ENCODE measurements at regions not wholly inside any gene's neighbourhood (a gene's known extent, or its start where the extent isn't known, plus 50 kb on each side); places are given as distances from the start of the nearest gene placed in this dataset.

DNA sequence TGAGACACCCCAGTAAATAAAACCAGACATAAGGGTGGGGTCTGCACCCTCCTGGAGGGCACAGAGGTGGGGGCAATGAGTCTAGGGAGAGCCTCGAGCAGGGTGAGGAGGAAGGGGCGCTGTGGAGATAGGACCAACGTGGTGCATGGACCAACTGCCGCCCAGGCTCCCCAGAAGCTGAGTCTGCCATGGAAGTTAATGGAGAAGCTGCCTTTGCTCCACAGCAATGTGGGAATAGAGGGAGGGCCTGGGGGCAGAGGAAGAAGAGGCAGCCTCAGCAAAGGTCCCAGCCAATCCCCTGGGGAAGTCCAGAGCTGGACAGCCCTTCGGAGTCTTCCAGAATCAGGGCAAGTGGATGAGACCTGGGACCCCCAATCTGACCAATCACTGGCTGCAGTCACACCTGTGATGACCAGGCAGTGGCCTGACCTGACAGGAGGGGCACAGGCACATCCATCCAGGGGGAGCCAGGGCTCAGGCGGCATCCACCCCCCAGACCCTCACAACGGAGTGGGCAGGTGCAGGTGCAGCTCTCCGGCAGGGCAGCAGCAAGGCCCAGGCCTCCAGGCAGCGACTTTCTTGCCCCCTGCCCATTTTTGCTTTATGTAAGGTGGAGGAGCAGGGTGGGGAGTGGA, 242.2 kb upstream of the PPP2R2D start:
- Histone ChIP-seq H3K27ac (ENCODE audit: insufficient read depth in 1 of 2, low read depth in 1 of 2, low read length in 2 of 2, poor library complexity in 1 of 2, severe bottlenecking in 2 of 2) (no peak overlapping the region), H3K4me3 (ENCODE audit: control insufficient read depth in 1 of 7, extremely low read depth in 1 of 7, insufficient read depth in 4 of 7, low read depth in 2 of 7, low read length in 6 of 7) (no peak overlapping the region), H3K27me3 (replicated peaks in 2 of 5; ENCODE audit: control insufficient read depth in 4 of 5, insufficient read depth in 5 of 5, low read length in 4 of 5) (peaks cover 0 to 7% (median 0%) of the 10 kb centered on the region in 5 experiments), H3K36me3 (ENCODE audit: control insufficient read depth in 4 of 4, insufficient read depth in 4 of 4, low read length in 3 of 4) (no peaks in the 10 kb centered on the region), H3K9me3 (ENCODE audit: control extremely low read depth in 1 of 5, control insufficient read depth in 4 of 5, insufficient read depth in 2 of 5, low read depth in 1 of 5, low read length in 4 of 5) (peaks cover 0 to 4% (median 0%) of the 10 kb centered on the region in 5 experiments), H3K4me1 (ENCODE audit: control extremely low read depth in 1 of 4, control insufficient read depth in 4 of 4, insufficient read depth in 4 of 4, low read length in 3 of 4) (peaks cover 0 to 5% (median 0%) of the 10 kb centered on the region in 4 experiments)
- WGBS (ENCODE audit: insufficient coverage) = 96% methylated on average over 5 of the region's 9 CpGs
- ChIA-PET POLR2A (no interaction called here), CTCF (no interaction called here)
- no peak for DNase-seq

DNA sequence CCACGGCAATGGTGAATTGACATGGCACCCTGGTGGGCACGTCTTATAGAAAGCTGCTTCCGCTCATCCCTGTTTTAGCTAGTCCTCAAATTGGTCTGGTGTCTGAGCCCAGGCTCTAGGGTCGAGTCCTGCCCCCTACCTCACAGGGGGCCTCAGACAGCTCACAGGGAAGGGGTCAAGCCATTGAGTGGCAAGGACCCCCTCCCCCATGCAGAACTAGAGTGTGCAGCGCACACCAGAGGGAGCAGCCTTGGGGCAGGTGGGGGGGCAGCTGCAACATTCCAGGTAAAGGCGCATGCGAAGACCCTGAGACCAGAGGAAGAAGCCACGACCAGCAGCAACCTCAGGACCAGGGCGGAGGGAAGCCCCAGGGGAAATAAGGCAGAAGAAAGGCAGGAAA, 240.4 kb upstream of the PPP2R2D start:
- ChIA-PET POLR2A (no interaction called here), CTCF (no interaction called here)
- Histone ChIP-seq H3K9me3 (ENCODE audit: control extremely low read depth in 1 of 5, control insufficient read depth in 4 of 5, insufficient read depth in 2 of 5, low read depth in 1 of 5, low read length in 4 of 5) (peaks cover 0 to 4% (median 0%) of the 10 kb centered on the region in 5 experiments), H3K4me3 (ENCODE audit: control insufficient read depth in 1 of 7, extremely low read depth in 1 of 7, insufficient read depth in 4 of 7, low read depth in 2 of 7, low read length in 6 of 7) (no peak overlapping the region), H3K27ac (ENCODE audit: insufficient read depth in 1 of 2, low read depth in 1 of 2, low read length in 2 of 2, poor library complexity in 1 of 2, severe bottlenecking in 2 of 2) (no peak overlapping the region), H3K36me3 (ENCODE audit: control insufficient read depth in 4 of 4, insufficient read depth in 4 of 4, low read length in 3 of 4) (no peaks in the 10 kb centered on the region), H3K4me1 (ENCODE audit: control extremely low read depth in 1 of 4, control insufficient read depth in 4 of 4, insufficient read depth in 4 of 4, low read length in 3 of 4) (peaks cover 0 to 5% (median 0%) of the 10 kb centered on the region in 4 experiments), H3K27me3 (replicated peaks in 2 of 5; ENCODE audit: control insufficient read depth in 4 of 5, insufficient read depth in 5 of 5, low read length in 4 of 5) (no peaks in the 10 kb centered on the region)
- WGBS (ENCODE audit: insufficient coverage) = 95% methylated on average over 9 of the region's 9 CpGs
- DNase-seq = no peak

DNA sequence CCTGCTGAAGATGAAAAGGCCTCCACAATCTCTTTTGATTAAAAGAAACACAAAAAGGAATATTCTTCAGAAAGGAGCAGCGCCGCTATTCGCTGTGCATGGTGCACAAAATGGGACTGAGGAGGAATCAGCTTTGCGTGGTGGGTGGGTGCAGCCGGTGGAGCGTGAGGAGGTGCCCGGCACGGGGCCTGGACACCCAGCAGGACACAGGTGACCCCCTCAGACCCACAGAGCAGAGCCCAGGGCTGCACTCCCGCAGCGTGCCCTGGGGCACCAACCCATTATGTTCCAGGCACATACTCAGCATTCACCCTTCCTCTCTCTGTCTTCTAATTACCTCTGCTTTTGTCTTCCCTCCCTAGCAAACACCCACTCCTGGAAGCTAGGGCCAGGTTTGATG, 238.0 kb upstream of the PPP2R2D start:
- 100% methylated on average over 7 of the region's 10 CpGs for WGBS (ENCODE audit: insufficient coverage)
- Histone ChIP-seq H3K4me1 (ENCODE audit: control extremely low read depth in 1 of 4, control insufficient read depth in 4 of 4, insufficient read depth in 4 of 4, low read length in 3 of 4) (peaks cover 0 to 5% (median 0%) of the 10 kb centered on the region in 4 experiments), H3K9me3 (ENCODE audit: control extremely low read depth in 1 of 5, control insufficient read depth in 4 of 5, insufficient read depth in 2 of 5, low read depth in 1 of 5, low read length in 4 of 5) (peaks cover 0 to 4% (median 0%) of the 10 kb centered on the region in 5 experiments), H3K36me3 (ENCODE audit: control insufficient read depth in 4 of 4, insufficient read depth in 4 of 4, low read length in 3 of 4) (no peaks in the 10 kb centered on the region), H3K27me3 (replicated peaks in 2 of 5; ENCODE audit: control insufficient read depth in 4 of 5, insufficient read depth in 5 of 5, low read length in 4 of 5) (peaks cover 0 to 3% (median 0%) of the 10 kb centered on the region in 5 experiments), H3K27ac (ENCODE audit: insufficient read depth in 1 of 2, low read depth in 1 of 2, low read length in 2 of 2, poor library complexity in 1 of 2, severe bottlenecking in 2 of 2) (no peak overlapping the region), H3K4me3 (ENCODE audit: control insufficient read depth in 1 of 7, extremely low read depth in 1 of 7, insufficient read depth in 4 of 7, low read depth in 2 of 7, low read length in 6 of 7) (no peak overlapping the region)
- no peak for DNase-seq
- ChIA-PET POLR2A (no interaction called here), CTCF (no interaction called here)

DNA sequence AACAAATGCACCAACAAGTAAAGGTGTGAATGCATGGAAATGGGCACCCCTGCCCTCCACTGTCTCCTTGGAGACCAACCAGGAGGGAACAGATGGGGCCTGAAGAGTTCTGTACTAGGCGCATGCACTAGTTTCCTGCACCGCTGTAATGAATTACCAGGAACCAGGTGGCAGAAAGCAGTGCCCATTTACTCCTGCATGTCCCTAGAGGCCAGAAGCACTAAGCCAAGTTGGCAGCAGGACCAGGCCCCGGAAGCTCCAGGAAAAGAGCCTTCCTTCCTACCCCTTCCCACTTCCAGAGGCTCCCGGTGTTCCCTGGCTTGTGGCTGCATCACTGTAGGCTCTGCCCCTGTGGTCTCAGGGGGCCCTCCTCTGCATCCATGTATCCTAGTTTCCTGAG, 237.5 kb upstream of the PPP2R2D start:
- peaks cover 0 to 5% (median 0%) of the 10 kb centered on the region in 4 experiments for H3K4me1 ChIP-seq (ENCODE audit: control extremely low read depth in 1 of 4, control insufficient read depth in 4 of 4, insufficient read depth in 4 of 4, low read length in 3 of 4)
- no peaks in the 10 kb centered on the region for H3K36me3 ChIP-seq (ENCODE audit: control insufficient read depth in 4 of 4, insufficient read depth in 4 of 4, low read length in 3 of 4)
- no peak overlapping the region for H3K27ac ChIP-seq (ENCODE audit: insufficient read depth in 1 of 2, low read depth in 1 of 2, low read length in 2 of 2, poor library complexity in 1 of 2, severe bottlenecking in 2 of 2)
- peaks cover 0 to 3% (median 0%) of the 10 kb centered on the region in 5 experiments for H3K27me3 ChIP-seq (replicated peaks in 2 of 5; ENCODE audit: control insufficient read depth in 4 of 5, insufficient read depth in 5 of 5, low read length in 4 of 5)
- POLR2A ChIA-PET = no interaction called here
- CTCF ChIA-PET = no interaction called here
- H3K9me3 ChIP-seq (ENCODE audit: control extremely low read depth in 1 of 5, control insufficient read depth in 4 of 5, insufficient read depth in 2 of 5, low read depth in 1 of 5, low read length in 4 of 5) = peaks cover 0 to 4% (median 0%) of the 10 kb centered on the region in 5 experiments
- no peak overlapping the region for H3K4me3 ChIP-seq (ENCODE audit: control insufficient read depth in 1 of 7, extremely low read depth in 1 of 7, insufficient read depth in 4 of 7, low read depth in 2 of 7, low read length in 6 of 7)
- no peak for DNase-seq
- WGBS (ENCODE audit: insufficient coverage) = 82% methylated on average over 4 of the region's 4 CpGs

DNA sequence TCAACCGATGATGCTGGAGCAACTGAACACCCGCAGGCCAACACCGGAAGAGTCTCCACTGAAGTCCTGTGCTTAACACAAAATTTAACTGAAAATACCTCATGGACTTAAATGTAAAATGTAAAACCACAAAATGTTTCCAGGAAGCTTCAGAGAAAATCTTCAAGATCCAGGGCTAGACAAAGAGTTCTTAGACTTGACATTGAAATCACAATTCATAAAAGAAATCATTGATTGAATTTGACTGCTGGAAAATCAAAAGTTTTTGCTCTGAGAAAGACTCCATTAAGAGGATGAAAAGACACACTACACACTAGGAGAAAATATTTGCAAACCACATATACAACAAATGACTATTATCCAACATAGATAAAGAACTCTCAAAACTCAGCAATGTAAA, 234.7 kb upstream of the PPP2R2D start:
- Histone ChIP-seq H3K27ac (ENCODE audit: insufficient read depth in 1 of 2, low read depth in 1 of 2, low read length in 2 of 2, poor library complexity in 1 of 2, severe bottlenecking in 2 of 2) (no peak overlapping the region), H3K27me3 (replicated peaks in 2 of 5; ENCODE audit: control insufficient read depth in 4 of 5, insufficient read depth in 5 of 5, low read length in 4 of 5) (peaks cover 0 to 3% (median 0%) of the 10 kb centered on the region in 5 experiments), H3K36me3 (ENCODE audit: control insufficient read depth in 4 of 4, insufficient read depth in 4 of 4, low read length in 3 of 4) (no peaks in the 10 kb centered on the region), H3K9me3 (ENCODE audit: control extremely low read depth in 1 of 5, control insufficient read depth in 4 of 5, insufficient read depth in 2 of 5, low read depth in 1 of 5, low read length in 4 of 5) (peaks cover 0 to 3% (median under 1%) of the 10 kb centered on the region in 5 experiments), H3K4me1 (ENCODE audit: control extremely low read depth in 1 of 4, control insufficient read depth in 4 of 4, insufficient read depth in 4 of 4, low read length in 3 of 4) (no peaks in the 10 kb centered on the region), H3K4me3 (ENCODE audit: control insufficient read depth in 1 of 7, extremely low read depth in 1 of 7, insufficient read depth in 4 of 7, low read depth in 2 of 7, low read length in 6 of 7) (no peak overlapping the region)
- CTCF ChIA-PET = interaction anchor here (1.2 kb wide), 1 partner anchor 10 kb away, joined by 3 read pairs; no protein-coding TSS in a partner anchor
- no peak for DNase-seq
- 100% methylated on average over 3 of the region's 3 CpGs for WGBS (ENCODE audit: insufficient coverage)
- POLR2A ChIA-PET = no interaction called here

DNA sequence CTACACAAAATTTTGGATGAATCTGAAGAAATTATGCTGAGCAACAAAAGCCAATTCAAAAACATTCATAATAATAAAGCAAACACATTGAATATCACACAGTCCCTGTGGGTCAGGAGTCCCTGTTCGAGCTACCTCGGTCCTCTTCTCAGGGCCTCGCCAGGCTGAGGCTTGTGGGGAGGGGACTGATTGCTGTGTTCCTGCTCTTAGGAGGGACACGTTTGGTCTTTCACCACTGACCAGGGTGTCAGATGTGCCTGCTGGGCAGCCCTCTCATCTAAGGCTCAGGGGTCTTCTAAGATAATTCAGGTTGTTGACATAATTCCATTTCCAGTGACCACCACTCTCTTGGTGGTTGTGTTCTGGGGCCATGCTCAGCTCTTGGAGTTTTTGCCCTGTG, 233.8 kb upstream of the PPP2R2D start:
- ChIA-PET POLR2A (no interaction called here), CTCF (no interaction called here)
- no peak overlapping the region for H3K4me3 ChIP-seq (ENCODE audit: control insufficient read depth in 1 of 7, extremely low read depth in 1 of 7, insufficient read depth in 4 of 7, low read depth in 2 of 7, low read length in 6 of 7)
- H3K27me3 ChIP-seq (replicated peaks in 2 of 5; ENCODE audit: control insufficient read depth in 4 of 5, insufficient read depth in 5 of 5, low read length in 4 of 5) = peaks cover 0 to 3% (median 0%) of the 10 kb centered on the region in 5 experiments
- no peak overlapping the region for H3K27ac ChIP-seq (ENCODE audit: insufficient read depth in 1 of 2, low read depth in 1 of 2, low read length in 2 of 2, poor library complexity in 1 of 2, severe bottlenecking in 2 of 2)
- 67% methylated on average over 4 of the region's 4 CpGs for WGBS (ENCODE audit: insufficient coverage)
- no peaks in the 10 kb centered on the region for H3K36me3 ChIP-seq (ENCODE audit: control insufficient read depth in 4 of 4, insufficient read depth in 4 of 4, low read length in 3 of 4)
- no peak for DNase-seq
- peaks cover 0 to 10% (median 3%) of the 10 kb centered on the region in 5 experiments for H3K9me3 ChIP-seq (ENCODE audit: control extremely low read depth in 1 of 5, control insufficient read depth in 4 of 5, insufficient read depth in 2 of 5, low read depth in 1 of 5, low read length in 4 of 5)
- H3K4me1 ChIP-seq (ENCODE audit: control extremely low read depth in 1 of 4, control insufficient read depth in 4 of 4, insufficient read depth in 4 of 4, low read length in 3 of 4) = no peaks in the 10 kb centered on the region

DNA sequence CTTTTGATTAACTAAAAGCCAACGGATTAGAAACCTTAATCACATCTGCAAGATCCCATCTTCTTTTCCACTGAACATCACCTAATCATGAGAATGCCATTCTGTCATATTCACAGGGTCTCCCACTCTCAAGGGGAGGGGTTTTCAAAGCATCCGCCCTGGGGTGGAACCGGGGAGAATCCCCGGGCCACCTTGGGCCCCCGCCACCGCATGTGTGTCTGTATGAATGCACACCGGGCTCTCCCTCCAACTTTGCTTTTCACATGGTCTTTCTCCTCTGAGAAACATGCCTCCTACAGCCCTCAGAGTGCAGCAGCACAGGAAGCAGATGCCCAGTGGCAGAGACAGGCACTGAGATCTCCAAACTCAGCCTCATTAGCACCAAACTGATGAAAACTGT, 233.2 kb upstream of the PPP2R2D start:
- DNase-seq = no peak
- H3K36me3 ChIP-seq (ENCODE audit: control insufficient read depth in 4 of 4, insufficient read depth in 4 of 4, low read length in 3 of 4) = no peaks in the 10 kb centered on the region
- peaks cover 0 to 3% (median 0%) of the 10 kb centered on the region in 5 experiments for H3K27me3 ChIP-seq (replicated peaks in 2 of 5; ENCODE audit: control insufficient read depth in 4 of 5, insufficient read depth in 5 of 5, low read length in 4 of 5)
- no peak overlapping the region for H3K27ac ChIP-seq (ENCODE audit: insufficient read depth in 1 of 2, low read depth in 1 of 2, low read length in 2 of 2, poor library complexity in 1 of 2, severe bottlenecking in 2 of 2)
- no peak overlapping the region for H3K4me3 ChIP-seq (ENCODE audit: control insufficient read depth in 1 of 7, extremely low read depth in 1 of 7, insufficient read depth in 4 of 7, low read depth in 2 of 7, low read length in 6 of 7)
- CTCF ChIA-PET = no interaction called here
- H3K4me1 ChIP-seq (ENCODE audit: control extremely low read depth in 1 of 4, control insufficient read depth in 4 of 4, insufficient read depth in 4 of 4, low read length in 3 of 4) = no peaks in the 10 kb centered on the region
- WGBS (ENCODE audit: insufficient coverage) = 93% methylated on average over 7 of the region's 7 CpGs
- POLR2A ChIA-PET = no interaction called here
- H3K9me3 ChIP-seq (ENCODE audit: control extremely low read depth in 1 of 5, control insufficient read depth in 4 of 5, insufficient read depth in 2 of 5, low read depth in 1 of 5, low read length in 4 of 5) = peaks cover 0 to 10% (median 3%) of the 10 kb centered on the region in 5 experiments

All from common myeloid progenitor, CD34-positive (primary cell).